ENCODE measurements at regions not wholly inside any gene's neighbourhood (a gene's known extent, or its start where the extent isn't known, plus 50 kb on each side); places are given as distances from the start of the nearest gene placed in this dataset.

GRCh38 chr6:148004651-148005050 lies 338.0 kb upstream of the SASH1 start:
- TF ChIP-seq CTCF (IDR thresholded peaks at IDR 0.05) (no peak), POLR2A (IDR thresholded peaks at IDR 0.05) (no peak)

Measured in body of pancreas (tissue), 4 donors.